Globus pallidus (tissue), 1 donor: ENCODE measurements at regions not wholly inside any gene's neighbourhood (a gene's known extent, or its start where the extent isn't known, plus 50 kb on each side); places are given as distances from the start of the nearest gene placed in this dataset.
"Not testable (repeated sequence)": the region's sequence is repeated elsewhere in the genome, so short reads cannot be mapped to it uniquely, and the experiment has no call there.

Experiments used
- DNase-seq: peaks from one replicate; pipeline ENCODE4 v3.0.0-alpha.2; 2015; ENCODE audit warnings: low spot score

DNA sequence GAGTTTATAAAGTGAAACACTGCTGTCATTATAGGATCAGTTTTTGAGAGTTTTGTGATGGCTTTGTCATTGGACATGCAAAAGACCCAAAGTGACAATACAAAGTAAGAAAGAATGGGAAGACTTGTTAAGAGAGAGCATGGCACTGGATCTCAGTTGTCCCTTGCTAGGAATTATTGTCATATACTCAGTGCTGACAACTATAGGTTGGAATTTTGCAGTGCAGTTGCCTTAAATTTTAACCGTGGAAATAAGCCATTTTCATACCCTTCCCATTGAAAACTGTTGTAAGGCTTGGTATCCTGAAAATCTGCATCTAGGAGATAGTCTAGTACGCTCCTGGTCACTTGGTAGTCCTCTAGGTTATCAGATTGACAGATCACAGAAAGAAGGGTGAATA lies 1156.7 kb downstream of the GATA3 start:
- no peak for DNase-seq

DNA sequence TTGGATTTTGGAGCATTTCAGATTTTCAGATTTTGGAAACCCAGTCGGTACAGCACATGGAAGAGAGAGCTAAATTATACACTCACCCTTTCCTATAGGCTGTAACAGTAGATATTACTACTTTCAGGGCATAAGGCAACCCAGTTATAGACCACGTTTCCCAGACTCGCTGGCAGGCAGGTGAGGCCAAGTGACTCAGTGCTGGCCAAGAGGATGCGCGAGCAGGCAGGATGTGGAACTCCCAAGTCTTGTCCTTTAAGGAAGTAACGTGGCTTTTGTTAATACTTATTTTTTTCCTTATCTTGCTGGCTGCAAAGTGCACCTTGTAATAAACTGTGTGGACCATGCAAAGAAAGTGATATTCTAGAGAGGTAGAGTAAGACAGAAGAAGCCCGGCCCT lies 1160.1 kb downstream of the GATA3 start:
- DNase-seq: no peak

DNA sequence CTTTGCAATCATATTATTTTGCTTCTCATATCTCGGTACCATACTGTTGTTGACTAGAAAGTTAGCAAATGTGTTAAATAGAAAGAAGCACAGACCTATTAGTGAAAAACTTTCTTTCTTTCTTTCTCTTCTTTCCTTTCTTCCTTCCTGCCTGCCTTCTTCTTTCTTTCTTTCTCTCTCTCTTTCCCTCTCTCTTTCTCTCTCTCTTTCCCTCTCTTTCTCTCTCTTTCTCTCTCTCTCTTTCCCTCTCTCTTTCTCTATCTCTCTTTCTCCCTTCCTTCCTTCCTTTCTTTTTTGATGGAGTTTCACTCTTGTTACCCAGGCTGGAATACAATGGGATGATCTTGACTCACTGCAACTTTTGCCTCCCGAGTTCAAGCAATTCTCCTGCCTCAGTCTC lies 1160.6 kb downstream of the GATA3 start:
- DNase-seq: no peak

DNA sequence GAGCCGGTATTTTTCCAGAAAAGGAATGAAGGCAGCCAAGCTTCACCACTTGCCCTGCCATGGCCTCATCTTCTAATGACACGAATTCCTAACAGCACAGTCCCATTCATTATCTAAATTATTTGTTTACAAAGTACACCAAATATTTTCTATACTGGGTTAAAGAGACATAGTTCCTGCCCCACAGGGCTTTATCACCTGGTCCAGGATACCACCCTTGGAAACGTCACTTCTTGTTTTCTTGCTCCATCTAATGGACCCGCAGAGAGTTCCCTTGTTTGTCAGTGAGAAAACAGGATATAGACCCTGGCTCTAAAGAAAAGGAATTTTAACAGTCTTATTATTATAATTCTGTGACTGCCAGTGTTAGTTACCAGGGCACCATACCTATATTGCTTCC lies 1165.4 kb downstream of the GATA3 start:
- DNase-seq: no peak

DNA sequence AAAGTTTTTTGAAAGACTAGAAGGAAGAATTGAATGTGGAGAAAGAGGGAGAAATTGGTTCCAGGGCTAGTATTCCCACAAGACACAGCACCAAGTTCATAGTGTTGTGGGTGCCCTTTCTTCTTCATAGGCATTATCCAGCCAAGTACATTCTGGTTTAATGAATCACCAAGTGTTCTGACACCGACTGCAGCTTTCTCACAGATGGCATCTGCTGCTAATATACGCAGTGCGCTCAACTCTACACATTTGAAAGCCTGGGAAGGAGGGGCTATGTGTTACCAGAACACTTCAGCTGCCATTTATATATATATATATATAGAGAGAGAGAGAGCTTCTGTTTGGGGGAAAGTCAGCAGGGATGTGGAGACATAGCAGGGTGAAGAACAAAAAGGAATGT lies 1168.4 kb downstream of the GATA3 start:
- no peak for DNase-seq

DNA sequence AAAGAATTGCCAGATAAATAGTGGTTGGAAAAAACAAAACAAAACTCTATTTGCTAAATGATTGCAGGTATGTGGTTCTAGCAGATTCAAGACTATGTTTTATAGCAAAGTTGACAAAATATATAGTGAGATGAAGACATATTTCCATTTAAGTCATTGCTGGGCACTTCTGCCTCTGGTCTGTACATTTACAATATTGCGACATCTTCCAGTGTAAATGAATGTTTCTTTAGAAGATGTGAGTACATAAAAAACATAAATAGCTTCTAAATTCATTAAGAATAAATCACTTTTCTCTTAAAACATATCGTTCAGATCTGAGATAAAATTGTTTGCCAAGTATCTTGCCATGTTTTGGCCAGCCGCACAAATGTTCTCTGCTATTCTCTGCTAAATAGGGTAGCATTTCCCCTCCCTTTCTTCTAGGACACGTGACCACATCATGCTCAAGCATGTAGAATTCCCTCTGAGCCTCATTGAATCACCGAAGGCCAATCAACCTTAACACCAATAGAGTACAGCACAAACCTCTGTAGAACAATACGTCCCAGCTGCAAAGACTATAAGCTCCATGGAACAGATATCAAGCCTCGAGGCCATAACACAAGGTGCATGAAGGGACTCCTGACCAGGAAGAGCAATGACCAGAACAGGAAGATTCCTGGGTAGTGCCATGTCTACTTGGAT lies 1173.3 kb downstream of the GATA3 start:
- no peak for DNase-seq

DNA sequence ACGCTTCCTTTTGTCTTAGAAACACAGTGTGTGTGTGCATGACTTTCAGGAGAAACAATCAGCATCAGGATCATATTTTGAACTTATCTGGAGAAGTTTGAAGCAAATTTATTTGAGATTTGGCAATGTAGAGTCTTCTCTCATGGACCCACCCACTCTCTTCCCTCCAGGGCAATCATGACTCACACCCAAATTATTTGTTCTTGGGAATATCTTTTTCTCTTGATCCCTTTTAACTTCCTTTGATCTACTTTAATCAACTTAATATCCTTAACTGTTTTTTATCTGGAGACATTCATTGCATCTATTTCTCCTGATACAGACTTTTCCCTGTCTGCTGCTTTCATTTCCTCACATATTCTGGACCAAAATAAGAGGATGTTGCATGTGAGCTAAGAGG lies 1174.3 kb downstream of the GATA3 start:
- no peak for DNase-seq

DNA sequence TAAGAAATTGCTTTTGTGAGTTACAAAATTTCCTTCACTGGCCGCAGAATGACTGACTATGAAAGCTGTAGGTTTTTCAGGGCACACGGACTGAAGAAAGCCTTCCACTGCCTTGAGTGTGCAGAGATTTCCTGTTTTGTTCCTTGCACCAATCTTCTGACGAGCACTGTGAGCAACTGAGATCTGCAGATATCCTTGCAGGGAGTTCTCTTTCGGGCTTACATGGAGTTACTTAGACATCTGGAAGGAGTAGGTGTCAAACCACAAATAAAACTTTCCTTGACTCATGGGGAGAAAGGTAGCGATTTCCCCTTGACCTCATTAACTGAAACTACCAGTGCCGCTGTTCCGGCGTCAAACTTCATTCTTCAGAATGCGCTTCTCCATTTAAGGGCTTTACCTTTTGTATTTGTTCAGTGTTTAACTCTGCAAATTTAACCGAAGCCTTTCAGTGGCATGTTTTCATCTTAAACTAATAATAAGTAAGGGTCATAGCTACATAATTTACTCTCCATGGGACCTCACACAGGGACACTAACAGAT lies 1175.3 kb downstream of the GATA3 start:
- no peak for DNase-seq

DNA sequence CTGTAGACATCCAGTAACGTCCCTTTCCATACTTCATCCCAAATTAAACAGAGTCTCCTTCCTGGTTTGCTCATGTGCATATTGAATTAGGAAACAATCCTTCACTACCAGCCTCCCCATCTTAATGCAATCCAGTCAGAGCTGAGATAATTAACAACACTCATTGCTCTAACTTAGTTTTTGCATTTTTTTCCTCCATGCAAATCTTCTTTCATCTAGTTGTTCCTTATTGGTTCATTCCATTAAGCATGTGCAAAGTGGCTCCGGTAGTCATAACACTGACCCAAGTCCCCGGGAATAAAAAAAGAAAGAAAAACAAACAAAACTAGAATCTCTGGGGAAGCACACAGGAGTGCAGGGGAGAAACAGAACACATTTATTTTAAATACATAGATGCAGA lies 1176.1 kb downstream of the GATA3 start:
- no peak for DNase-seq

DNA sequence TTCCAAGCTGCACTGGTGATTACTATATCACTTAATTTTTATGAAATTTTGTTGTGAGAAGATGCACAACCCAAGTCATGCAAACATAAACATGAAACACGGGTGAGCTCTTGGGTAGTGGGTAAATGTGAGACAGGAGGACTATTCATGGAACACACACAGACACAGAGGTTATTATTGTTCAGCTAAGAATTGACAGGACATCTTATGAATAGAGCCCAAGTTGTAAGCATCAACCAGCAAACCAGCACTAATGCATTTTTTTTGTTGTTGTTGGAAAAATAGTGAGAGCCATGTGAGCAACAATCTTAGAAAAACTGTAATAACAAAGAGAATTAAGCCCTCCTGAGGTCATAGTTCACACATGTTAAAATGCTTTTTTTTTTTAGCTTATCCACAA lies 1179.7 kb downstream of the GATA3 start:
- no peak for DNase-seq

DNA sequence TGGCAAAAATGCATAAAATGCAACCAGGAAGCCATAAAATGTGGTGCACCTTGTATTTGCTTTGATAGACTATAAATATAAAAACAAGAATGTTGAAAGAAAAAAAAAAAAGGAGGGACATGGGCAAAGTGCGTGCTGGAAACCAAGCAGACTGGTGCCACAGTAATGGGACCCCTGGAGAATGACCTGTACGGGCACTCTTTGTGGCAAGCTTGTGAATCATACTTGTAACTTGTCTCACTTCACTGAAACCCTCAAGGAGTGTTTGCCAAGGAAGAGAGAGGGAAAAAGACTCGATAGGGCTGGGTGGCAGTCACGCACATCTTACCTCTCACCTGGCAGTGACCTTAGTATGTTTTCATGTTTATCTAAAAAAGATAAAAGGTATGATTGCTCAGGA lies 1183.6 kb downstream of the GATA3 start:
- DNase-seq: no peak

DNA sequence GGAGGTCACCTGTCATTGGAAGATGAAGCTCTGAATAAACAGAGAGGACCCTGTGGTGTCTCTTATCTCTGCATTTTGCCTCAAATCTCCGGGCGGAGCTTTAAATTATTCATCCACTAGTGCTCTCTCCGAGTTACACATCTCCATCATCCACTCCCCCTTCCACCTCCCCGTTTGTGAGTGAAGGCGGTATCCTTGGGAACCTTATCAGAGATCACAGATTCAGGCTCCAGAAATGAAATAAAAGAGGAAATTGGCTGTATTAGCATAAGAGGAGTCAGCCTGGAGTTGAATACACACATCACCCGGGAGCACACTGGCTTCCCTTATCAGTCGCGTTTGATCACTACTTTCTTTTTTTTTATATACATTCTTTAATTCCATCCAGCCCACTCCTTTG lies 1184.8 kb downstream of the GATA3 start:
- no peak for DNase-seq

DNA sequence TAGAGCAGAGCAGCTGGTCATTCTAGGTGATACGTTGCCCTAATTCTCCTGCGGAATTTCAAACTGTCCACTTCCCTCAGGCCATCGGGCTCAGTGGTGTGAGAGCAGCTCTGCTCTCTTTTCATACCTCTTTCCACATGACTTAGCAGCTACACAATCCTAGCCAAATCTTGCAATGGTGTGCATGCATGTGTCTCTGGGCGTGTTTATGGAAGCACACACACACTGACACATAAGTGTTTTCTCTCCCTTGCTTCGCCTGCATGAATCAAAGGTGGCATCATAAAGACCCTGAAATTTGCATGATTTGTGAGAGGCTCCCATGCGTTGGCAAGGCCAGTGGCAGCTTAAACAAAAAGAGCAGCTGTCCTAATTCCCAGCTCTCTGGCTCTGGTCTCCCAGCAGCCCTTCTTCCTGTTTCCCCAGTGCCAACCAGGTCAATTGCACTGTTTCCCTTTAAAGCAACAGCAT lies 1189.5 kb downstream of the GATA3 start:
- DNase-seq: peak; percentile 14

DNA sequence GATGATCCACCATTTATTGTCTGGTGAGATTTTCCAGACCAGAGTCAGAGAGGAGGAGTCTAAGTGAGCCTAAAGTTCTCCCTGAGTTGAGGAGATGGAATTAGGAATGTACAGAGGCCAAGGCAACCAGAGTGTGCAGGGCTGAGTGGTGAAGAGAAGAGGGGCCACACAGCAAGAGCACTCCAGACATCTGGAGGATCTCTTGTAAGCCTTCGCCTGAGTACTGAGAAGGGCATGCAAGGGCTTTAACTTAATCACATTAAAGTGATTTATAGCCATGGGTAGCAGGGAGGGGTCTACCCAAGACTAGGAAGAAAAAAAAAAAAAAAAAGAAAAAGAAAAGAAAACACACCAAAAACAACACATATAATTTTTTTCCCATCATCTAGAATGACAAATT lies 1190.4 kb downstream of the GATA3 start:
- no peak for DNase-seq

DNA sequence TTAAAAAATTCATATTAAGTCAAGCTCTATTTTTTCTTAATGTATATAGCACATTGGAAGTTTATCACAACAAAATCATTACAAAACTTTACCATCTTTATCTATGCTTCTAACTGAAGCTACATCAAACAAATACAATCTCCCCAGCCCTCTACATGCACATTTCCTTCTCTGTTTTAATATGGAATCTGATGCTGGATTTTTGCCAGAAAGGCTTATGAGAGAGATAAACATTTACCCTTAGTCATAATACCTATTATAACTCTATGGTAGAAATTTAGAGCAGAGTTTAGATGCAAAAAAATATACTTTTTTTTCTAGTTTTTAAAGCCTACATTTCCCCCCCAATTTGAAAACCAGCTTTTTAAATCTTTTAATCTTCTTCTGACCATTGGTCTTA lies 1198.6 kb downstream of the GATA3 start:
- DNase-seq: no peak

DNA sequence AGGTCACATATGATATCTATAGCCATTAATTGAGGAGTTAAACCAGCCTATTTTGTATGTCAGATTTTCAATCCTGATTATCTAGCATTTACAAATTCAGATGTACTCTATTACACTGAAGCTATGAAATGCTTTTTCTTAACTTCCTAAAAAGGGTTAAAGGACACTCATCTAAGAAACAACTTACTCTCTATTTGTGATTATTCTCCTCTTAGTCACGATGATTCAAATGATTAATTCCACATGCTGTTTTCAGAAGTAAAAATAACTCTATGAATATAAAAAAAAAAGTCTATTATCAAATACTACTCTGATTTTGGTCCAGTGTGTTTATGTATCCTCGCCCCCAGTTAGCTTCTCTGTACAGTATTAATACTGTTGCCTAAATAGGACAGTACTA lies 1199.9 kb downstream of the GATA3 start:
- no peak for DNase-seq

DNA sequence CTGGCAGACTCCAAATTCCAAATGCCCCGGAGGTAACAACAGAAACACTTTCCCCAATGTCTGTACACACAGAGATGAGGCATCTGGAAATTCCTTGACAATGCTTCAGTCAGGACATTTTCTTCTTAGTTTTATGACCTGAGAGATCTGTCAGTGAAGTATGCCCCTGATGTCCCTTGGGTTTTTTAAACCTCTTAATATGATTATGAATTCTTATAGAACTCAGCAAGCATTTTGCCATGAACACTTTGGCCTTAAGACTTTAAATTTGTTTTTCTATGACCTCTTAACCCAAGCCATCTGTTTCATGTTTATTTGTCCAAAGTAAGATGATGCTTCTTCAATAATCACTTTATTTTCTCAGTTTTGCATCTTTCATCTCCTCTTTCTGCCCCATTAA lies 1206.2 kb downstream of the GATA3 start:
- DNase-seq: no peak

DNA sequence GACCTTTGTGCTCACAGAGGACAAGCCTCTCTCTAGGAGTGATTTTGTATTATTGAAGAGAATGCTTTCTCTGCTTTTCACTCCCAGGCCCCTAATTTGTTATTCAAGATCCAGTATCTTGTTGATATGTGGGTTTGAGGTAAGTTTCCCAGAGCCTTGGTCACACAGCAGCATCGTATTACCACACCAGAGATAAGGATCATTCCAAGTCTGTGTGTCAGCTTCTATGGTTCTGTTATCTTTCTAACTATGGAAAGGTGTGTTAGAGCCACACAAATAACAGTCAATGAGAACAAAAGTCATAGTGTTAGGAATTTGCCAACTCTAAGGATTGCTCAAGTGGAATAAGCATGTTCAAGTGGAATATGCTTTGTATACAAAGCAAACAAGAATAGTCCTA lies 1208.3 kb downstream of the GATA3 start:
- DNase-seq: no peak

DNA sequence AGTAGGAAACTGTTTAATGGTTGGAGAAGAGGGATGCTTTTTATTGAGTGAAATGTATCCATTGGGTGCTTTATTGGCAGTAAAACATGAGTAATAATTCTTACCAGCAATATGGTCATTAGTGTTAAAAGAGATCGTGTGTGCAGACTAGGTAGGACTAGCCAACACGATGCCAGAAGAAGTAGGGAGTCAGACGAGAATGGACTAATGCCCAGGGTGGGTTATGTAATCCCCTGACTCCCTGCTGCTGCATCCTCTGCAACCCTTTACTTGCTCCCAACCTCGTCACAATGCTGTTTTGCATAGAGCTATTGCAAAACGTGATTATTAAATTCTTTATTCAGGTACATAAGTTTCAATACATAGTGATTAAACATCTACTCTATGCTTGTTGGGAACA lies 1213.7 kb downstream of the GATA3 start:
- DNase-seq: no peak

DNA sequence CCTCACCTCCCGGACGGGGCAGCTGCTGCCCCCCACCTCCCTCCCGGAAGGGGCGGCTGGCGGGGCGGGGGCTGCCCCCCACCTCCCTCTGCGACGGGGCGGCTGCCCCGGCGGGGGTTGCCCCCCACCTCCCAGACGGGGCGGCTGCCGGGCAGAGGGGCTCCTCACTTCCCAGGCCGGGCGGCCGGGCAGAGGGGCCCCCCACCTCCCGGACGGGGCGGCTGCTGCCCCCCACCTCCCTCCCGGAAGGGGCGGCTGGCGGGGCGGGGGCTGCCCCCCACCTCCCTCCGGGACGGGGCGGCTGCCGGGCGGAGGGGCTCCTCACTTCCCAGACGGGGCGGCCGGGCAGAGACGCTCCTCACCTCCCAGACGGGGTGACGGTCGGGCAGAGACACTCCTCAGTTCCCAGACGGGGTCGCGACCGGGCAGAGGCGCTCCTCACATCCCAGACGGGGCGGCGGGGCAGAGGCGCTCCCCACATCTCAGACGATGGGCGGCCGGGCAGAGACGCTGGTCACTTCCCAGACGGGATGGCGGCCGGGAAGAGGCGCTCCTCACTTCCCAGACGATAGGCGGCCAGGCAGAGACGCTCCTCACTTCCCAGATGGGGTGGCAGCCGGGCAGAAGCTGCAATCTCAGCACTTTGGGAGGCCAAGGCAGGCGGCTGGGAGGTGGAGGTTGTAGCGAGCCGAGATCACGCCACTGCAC lies 1218.8 kb downstream of the GATA3 start:
- DNase-seq: not testable (repeated sequence)

DNA sequence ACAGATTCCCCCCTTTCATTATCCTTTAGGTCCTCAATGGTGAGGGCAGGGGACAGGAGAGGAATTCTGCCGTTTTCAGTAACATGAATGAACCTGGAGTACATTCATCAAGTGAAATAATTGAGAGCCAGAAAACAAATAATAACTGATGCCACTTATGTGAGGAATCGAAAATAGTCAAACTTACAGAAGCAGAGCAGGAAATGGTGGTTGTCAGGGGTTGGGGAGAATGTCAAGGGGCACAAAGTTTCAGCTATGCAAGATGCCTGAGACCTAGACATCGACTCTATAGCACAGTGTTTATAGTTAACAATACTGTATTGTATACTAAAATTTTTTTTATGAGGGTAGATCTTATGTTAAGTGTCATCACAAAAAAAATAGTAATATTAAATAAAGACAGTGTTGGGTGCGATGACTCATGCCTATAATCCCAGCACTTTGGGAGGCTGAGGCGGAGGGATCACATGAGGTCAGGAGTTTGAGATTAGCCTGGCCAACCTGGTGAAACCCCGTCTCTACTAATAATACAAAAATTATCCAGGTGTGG lies 1219.8 kb downstream of the GATA3 start:
- no peak for DNase-seq

DNA sequence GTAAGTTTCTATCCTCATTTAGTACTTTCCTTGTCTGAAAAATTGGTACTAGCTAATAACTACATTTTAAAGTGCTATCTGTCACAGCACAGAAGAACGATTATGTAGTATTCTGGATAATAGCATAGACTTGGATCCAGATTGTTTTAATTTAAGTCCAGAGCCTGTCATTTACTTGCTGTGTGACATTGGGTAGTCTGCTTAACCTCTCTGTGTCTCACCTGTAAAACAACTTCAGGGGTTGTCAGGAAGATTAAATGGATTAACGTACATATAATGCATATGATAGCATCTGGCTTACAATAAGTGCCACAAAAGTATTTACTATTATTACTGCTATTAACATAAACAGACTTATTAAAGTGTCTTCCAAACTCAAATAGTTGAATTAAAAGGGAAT lies 1221.4 kb downstream of the GATA3 start:
- DNase-seq: no peak

DNA sequence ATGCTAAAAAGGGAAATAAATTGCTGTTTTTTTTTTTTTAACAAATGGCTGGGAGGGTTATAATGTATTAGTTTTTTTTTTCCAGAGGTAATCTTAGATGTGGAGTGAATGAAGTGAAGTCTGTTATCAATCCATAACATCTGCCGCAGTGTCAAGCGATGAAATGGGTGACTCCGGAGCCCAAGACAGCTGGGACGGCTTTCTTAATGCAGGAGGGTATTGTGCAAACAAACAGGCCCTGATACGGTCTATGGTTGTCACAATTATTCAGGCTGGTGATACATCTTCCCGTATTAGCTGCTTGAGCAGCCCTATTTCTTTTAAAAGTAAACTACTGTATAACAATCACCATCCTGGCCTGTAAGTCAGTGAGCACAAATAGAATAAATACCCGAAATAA lies 1231.2 kb downstream of the GATA3 start:
- DNase-seq: no peak
